GM12878 (cell line): ENCODE measurements at regions not wholly inside any gene's neighbourhood (a gene's known extent, or its start where the extent isn't known, plus 50 kb on each side); places are given as distances from the start of the nearest gene placed in this dataset.

Experiments used
- GABPA ChIP-seq: IDR thresholded peaks from 2 replicates; pipeline ENCODE4 v1.6.1; 2014; ENCODE audit warnings: antibody characterized with exemption, low read depth, mild to moderate bottlenecking, inconsistent platforms
- JUND ChIP-seq: IDR thresholded peaks from 2 replicates; pipeline ENCODE4 v1.6.1; 2012; ENCODE audit warnings: low read depth, mild to moderate bottlenecking, low read length, improper control_type of control experiment, moderate library complexity
- MYC ChIP-seq: IDR thresholded peaks from 2 replicates; pipeline ENCODE4 v1.6.1; 2011; ENCODE audit warnings: mild to moderate bottlenecking, low read length, moderate library complexity, inconsistent platforms; ENCODE audit not compliant: insufficient read depth, insufficient replicate concordance, insufficient read length, severe bottlenecking
- TF ChIP-seq, protein P1 (sequence below): fragments of 450-650 bp; IDR thresholded peaks from 2 replicates; pipeline ENCODE4 v1.6.1; 2017; ENCODE audit warnings: antibody characterized with exemption, mild to moderate bottlenecking, moderate library complexity

DNA sequence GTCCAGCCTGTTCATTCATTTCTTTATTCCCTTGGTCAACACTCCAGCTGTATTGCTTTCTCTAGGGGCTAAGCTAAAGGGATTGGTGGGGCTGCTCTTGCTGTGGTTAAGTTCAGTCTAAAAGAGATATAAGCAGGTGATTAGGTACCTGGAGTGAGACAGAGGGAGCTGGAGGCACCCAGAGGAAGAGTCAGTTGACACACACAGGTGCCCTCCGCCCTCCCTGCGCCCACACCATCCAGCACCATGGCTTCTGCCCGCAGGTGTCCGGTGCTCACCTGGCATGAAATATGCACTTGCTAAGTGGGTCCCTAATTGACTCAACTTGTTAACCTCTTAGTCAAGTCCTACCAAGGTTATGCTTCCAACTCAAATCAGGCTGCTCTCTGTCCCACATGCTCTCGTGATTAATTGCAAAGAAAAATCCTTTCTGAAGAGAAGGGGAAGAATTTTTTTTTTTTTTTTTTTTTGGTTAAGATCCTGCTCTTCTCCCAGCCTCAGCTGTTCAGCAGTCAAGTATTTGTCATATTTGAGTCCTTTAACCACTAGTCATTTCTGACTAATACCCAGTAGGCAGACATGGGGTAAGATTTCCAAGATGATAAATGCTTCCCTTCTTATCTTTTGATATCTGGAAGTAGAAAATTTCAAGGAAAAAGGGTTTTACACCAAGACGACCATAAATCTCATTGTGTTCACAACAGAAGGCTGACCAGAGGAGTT lies 199.8 kb upstream of the WSCD1 start:
- TF ChIP-seq GABPA (no peak), MYC (no peak), JUND (no peak)
- TF ChIP-seq, protein P1, sequence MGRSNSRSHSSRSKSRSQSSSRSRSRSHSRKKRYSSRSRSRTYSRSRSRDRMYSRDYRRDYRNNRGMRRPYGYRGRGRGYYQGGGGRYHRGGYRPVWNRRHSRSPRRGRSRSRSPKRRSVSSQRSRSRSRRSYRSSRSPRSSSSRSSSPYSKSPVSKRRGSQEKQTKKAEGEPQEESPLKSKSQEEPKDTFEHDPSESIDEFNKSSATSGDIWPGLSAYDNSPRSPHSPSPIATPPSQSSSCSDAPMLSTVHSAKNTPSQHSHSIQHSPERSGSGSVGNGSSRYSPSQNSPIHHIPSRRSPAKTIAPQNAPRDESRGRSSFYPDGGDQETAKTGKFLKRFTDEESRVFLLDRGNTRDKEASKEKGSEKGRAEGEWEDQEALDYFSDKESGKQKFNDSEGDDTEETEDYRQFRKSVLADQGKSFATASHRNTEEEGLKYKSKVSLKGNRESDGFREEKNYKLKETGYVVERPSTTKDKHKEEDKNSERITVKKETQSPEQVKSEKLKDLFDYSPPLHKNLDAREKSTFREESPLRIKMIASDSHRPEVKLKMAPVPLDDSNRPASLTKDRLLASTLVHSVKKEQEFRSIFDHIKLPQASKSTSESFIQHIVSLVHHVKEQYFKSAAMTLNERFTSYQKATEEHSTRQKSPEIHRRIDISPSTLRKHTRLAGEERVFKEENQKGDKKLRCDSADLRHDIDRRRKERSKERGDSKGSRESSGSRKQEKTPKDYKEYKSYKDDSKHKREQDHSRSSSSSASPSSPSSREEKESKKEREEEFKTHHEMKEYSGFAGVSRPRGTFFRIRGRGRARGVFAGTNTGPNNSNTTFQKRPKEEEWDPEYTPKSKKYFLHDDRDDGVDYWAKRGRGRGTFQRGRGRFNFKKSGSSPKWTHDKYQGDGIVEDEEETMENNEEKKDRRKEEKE: no peak
